ENCODE measurements at regions not wholly inside any gene's neighbourhood (a gene's known extent, or its start where the extent isn't known, plus 50 kb on each side); places are given as distances from the start of the nearest gene placed in this dataset.
A peak's percentile ranks its signal among the peaks of the same experiment; 100 is the strongest.
"Not testable (repeated sequence)": the region's sequence is repeated elsewhere in the genome, so short reads cannot be mapped to it uniquely, and the experiment has no call there.

DNA sequence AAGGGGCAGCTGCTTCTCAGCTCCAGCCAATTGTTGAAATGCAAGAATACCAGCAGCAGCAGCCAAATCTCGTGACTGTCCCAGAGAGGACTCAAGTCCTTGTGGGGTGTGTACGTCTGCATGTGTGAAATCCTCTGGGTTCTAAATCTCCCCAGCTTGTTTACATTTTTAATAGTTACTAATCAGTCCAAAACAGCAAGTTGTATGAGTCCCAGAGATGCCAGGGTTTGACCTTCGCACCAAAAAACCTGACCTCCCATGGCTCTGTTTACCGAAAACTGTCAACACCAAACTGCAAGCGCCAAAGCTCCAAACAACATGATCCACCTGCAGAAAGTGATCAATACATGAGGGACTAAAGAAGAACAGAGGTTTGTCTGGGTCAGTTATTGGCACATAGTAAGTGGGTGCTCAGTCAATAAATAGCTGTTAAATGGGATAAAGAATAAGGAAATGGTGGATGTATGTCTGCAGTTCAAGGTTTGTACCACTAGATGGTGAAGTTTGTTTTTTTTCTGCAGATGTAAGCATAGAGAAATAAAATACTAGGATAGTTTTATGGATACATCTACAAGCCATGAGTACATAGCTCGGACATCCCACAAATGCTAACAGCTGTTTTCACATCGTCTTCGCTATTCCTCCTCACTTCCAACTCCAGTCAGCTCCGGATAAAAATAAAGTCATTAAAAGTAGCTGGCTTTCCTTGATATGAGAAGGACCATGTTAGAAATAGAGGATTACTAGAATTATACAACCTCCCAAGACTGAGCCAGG lies 85.3 kb upstream of the ADRB2 start:
- peak; percentile 62 for DNase-seq (ENCODE audit: extremely low read depth, low read depth, low spot score)

- not testable (repeated sequence) for DNase-seq (ENCODE audit: extremely low read depth, low read depth, low spot score)
Observed at GRCh38 chr5:148741766-148742165, 84.6 kb upstream of the ADRB2 start.

- not testable (repeated sequence) for DNase-seq (ENCODE audit: extremely low read depth, low read depth, low spot score)
Observed at GRCh38 chr5:148744380-148744779, 82.0 kb upstream of the ADRB2 start.

DNA sequence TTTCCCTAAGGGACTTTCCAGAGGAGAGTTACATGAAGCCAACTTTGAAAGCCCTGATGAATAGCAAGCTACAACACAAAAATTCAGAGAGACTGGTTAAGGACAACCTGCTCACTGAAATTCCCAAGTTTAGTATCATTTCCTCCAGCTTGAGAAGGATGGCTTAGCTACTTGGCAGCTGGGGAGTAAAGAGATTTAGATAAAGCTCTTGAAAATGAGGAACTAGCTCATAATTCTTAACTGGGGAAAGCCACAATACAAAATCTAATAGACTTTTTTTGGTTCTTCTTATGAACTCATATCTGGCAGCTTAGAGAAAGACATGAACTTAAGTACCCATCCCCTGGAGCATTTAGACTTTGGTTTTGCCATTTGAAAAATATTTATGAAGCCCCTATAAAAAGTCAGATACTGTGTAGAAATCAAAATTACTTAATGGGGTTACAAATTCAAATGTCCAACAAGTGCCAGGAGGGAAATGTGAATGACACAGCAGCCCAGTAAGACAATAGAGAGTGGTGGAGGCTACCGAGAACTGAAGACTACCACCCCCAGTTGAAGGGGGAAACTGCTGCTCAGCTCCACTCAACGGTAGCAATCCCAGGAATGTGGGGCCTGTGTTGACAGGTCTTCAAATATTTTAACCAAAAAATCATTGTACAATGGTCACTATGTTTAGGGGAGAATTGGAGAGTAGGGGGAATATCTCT lies 79.4 kb upstream of the ADRB2 start:
- no peak for DNase-seq (ENCODE audit: extremely low read depth, low read depth, low spot score)

DNA sequence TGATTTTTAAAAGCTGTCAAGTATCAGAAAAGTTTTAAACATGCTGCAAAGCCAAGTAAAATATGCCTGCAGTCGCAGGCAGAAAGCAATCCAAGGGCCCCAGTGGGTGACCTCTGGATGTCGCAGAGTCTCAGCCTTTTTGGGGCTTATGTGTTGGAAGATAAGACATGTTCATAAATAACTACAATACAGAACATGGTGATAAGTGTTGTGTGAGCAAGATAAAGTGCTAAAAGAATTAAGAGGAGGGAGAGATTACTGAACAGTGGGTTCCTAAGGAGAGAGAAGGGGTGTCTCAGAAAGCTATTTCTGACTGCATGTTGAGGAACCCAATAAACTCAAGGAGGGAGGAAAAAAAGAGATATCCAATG lies 78.9 kb upstream of the ADRB2 start:
- no peak for DNase-seq (ENCODE audit: extremely low read depth, low read depth, low spot score)

DNA sequence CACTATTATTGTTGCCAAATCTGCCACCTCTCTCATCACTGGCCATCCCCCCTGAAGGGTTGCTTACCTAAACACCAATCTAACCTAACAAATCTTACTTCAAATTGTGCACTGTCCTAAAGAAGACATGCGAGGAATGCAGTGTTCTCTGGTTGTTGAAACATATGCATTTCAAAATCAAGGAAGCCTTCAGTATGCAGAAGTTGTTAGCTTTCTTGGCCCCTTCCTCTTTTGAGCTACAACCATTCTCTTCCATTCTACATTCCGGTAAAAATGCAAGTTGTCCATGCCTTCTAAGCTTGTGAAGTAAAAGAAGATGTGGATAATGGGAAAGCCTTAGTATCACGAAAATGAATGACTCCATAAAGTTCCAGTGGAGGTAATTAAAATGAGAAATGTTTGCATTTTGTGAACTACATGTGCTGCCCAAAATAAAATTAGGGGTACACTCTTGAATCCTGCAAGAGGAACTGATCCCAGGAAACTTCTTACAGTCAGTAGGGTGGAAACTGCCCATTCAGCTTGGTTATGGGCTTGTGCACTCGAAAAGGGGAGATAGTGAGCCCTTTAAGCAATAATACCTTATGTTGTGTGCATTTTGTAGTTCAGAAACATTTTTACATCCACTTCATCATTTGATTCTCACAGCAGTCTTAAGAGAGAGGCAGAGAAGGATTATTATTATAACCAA lies 77.6 kb upstream of the ADRB2 start:
- DNase-seq (ENCODE audit: extremely low read depth, low read depth, low spot score), result no peak

GRCh38 chr5:148750614-148751013 lies 75.8 kb upstream of the ADRB2 start:
- no peak for DNase-seq (ENCODE audit: extremely low read depth, low read depth, low spot score)

- DNase-seq (ENCODE audit: extremely low read depth, low read depth, low spot score), result no peak
Observed at GRCh38 chr5:148751025-148751424, 75.4 kb upstream of the ADRB2 start.

DNA sequence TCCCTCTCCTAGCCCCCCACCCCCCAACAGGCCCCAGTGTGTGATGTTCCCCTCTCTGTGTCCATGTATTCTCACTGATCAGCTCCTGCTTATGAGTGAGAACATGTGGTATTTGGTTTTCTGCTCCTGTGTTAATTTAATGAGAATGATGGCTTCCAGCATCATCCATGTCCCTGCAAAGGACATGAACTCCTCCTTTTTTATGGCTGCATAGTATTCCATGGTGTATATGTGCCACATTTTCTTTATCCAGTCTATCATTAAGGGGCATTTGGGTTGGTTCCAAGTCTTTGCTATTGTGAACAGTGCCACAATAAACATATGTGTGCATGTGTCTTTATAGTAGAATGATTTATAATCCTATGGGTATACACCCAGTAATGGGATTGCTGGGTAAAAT lies 74.0 kb upstream of the ADRB2 start:
- not testable (repeated sequence) for DNase-seq (ENCODE audit: extremely low read depth, low read depth, low spot score)

DNA sequence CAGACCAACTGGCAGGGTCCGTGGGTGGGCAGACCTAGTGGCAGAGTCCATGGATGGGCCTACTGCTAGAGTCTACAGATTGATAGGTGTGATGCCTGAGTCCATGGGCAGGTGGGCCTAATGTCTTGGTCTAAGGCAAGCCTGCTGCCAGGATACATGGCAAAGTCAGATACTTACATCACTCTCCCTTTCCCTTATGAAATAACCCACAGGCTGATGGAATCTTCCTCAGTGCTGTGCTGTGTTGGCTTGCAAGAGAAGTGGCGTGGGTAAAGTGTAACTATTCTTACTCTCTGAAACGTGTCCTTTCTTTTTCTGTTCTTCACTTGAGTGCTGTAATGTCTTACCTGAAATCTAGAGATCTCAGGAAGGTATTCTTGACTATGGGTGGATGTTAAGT lies 67.3 kb upstream of the ADRB2 start:
- no peak for DNase-seq (ENCODE audit: extremely low read depth, low read depth, low spot score)

- no peak for DNase-seq (ENCODE audit: extremely low read depth, low read depth, low spot score)
Observed at GRCh38 chr5:148760945-148761638, 65.3 kb upstream of the ADRB2 start.

DNA sequence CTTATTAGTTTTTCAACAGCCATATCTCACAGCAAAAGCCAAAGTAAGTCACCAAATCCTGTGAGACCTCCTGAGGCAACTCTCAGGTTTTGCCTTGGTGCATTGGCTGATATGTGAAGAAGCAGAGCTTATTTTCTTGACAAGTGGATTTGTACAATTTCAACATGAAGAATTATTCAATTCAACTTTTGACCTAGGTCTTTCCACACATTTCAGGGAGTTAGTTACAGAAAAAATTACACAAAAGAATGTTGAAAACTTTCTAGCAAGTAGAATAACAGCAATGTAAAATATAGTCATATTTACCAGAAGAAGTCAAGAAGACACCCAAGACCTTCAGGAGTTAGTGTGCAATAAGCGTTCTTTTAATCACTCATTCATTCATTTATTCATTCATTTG lies 62.4 kb upstream of the ADRB2 start:
- DNase-seq (ENCODE audit: extremely low read depth, low read depth, low spot score), result no peak

GRCh38 chr5:148765061-148765460 lies 61.4 kb upstream of the ADRB2 start:
- DNase-seq (ENCODE audit: extremely low read depth, low read depth, low spot score), result no peak

DNA sequence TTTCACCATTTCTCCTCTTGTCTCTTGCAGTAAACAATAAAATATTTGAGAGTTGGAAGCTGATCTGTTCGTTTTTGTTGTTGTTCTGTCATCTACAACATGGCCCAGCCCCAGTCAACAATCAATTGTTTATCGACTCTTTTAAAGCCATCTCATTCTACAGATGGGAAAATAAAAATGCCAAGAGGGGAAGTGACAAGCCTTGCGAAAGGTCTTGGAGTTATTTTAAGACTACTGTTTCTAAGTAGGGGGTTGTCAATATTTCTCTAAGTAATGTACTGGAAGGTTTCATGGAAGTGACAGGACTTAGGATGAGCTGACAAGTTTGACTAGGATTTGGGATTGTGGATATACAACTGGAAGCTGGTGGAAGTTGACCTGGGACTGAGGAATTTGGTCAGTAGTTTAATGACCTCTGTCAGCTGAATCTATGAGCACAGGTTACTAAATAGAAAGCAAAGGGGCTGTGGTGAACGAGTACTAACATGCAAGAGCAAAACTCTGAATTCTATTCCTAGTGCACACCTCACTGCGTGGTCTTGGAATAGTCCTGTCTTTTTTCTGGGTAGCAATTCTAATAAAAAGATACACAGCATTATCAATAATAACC lies 57.5 kb upstream of the ADRB2 start:
- no peak for DNase-seq (ENCODE audit: extremely low read depth, low read depth, low spot score)

- DNase-seq (ENCODE audit: extremely low read depth, low read depth, low spot score), result no peak
Observed at GRCh38 chr5:148769941-148770340, 56.5 kb upstream of the ADRB2 start.

- no peak for DNase-seq (ENCODE audit: extremely low read depth, low read depth, low spot score)
Observed at GRCh38 chr5:148774313-148774712, 52.1 kb upstream of the ADRB2 start.

- DNase-seq (ENCODE audit: extremely low read depth, low read depth, low spot score), result no peak
Observed at GRCh38 chr5:148776261-148776660, 50.1 kb upstream of the ADRB2 start.

Data from glomerular endothelial cell (primary cell).